Fibroblast of lung (primary cell): ENCODE measurements at regions not wholly inside any gene's neighbourhood (a gene's known extent, or its start where the extent isn't known, plus 50 kb on each side); places are given as distances from the start of the nearest gene placed in this dataset.

Experiments
- DNase-seq, 2 donors: peaks; one replicate each; pipeline versions ENCODE4 v3.0.0 to v3.0.0-alpha.2; 2010; ENCODE audit warnings: low read depth in 2 of 2
- H2AFZ ChIP-seq: 2 replicates; pipeline ENCODE4 v1.5.1; 2012; ENCODE audit warnings: low read length, control low read depth, inconsistent platforms
- H3K27ac ChIP-seq: 2 replicates; pipeline ENCODE4 v1.5.1; 2011; ENCODE audit warnings: low read length, control low read depth; ENCODE audit not compliant: insufficient read depth
- H3K27me3 ChIP-seq: 2 replicates; pipeline ENCODE4 v1.5.1; 2011; ENCODE audit warnings: mild to moderate bottlenecking, low read length; ENCODE audit not compliant: control insufficient read depth, insufficient read depth
- H3K36me3 ChIP-seq: 2 replicates; pipeline ENCODE4 v1.5.1; 2011; ENCODE audit warnings: low read length; ENCODE audit not compliant: control insufficient read depth, insufficient read depth
- H3K4me1 ChIP-seq: 2 replicates; pipeline ENCODE4 v1.5.1; 2011; ENCODE audit warnings: low read length; ENCODE audit not compliant: control insufficient read depth, insufficient read depth; ENCODE audit errors: extremely low read depth
- H3K4me2 ChIP-seq: 2 replicates; pipeline ENCODE4 v1.5.1; 2011; ENCODE audit warnings: low read length, control low read depth; ENCODE audit not compliant: insufficient read depth; ENCODE audit errors: extremely low read depth
- H3K4me3 ChIP-seq, 4 experiments: fragments of 200-600 bp in 1 of 4; sonication (generic) in 1 of 4; replicated peaks in 1 of 4; 2 replicates each; pipeline ENCODE4 v1.5.1; 2011 to 2016; ENCODE audit warnings: low read length in 4 of 4, low read depth in 3 of 4, mild to moderate bottlenecking in 3 of 4, control low read depth in 2 of 4, inconsistent platforms in 1 of 4, mixed read lengths in 1 of 4; ENCODE audit not compliant: insufficient read depth in 1 of 4; ENCODE audit errors: control extremely low read depth in 1 of 4
- H3K79me2 ChIP-seq: 2 replicates; pipeline ENCODE4 v1.5.1; 2012; ENCODE audit warnings: mild to moderate bottlenecking, low read length, inconsistent platforms; ENCODE audit not compliant: control insufficient read depth, insufficient read depth
- H3K9ac ChIP-seq: 2 replicates; pipeline ENCODE4 v1.5.1; 2011; ENCODE audit warnings: mild to moderate bottlenecking, low read length, control low read depth; ENCODE audit not compliant: insufficient read depth
- H3K9me3 ChIP-seq: 2 replicates; pipeline ENCODE4 v1.5.1; 2012; ENCODE audit warnings: low read depth, low read length; ENCODE audit not compliant: control insufficient read depth, insufficient read depth
- H4K20me1 ChIP-seq: 2 replicates; pipeline ENCODE4 v1.5.1; 2011; ENCODE audit warnings: low read length; ENCODE audit not compliant: control insufficient read depth, insufficient read depth; ENCODE audit errors: extremely low read depth
- CTCF ChIP-seq, 2 donors: IDR thresholded peaks in 1 of 2; conservative IDR thresholded peaks in 1 of 2; 1 replicate in 1 of 2; 2 replicates in 1 of 2; pipeline ENCODE4 v1.5.1; 2011 to 2012; ENCODE audit warnings: low read length in 2 of 2, control low read depth in 1 of 2, inconsistent platforms in 1 of 2, low read depth in 1 of 2, mild to moderate bottlenecking in 1 of 2
- EZH2 ChIP-seq: IDR thresholded peaks from 2 replicates; pipeline ENCODE4 v1.5.1; 2012; ENCODE audit warnings: low read length, control low read depth, mild to moderate bottlenecking; ENCODE audit errors: missing control alignments

DNA sequence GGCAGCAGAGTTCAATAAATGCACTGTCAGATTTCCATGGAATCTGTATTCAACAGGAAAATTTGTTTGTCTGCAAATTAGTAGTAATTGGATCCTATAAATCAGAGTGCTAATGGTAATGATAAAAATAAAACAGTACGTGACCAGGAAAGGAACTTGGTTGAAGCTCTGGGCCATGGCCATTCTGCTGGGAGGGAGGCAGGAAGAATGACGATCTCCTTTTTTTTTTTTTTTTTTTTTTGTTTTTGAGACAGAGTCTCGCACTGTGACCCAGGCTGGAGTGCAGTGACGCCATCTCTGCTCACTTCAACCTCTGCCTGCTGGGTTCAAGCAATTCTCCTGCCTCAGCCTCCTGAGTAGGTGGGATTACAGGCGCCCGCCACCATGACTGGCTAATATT, 94.8 kb upstream of the SEC11C start:
- Histone ChIP-seq H3K9ac (no peak overlapping the region), H3K4me3 (no peak overlapping the region), H3K4me1 (no peaks in the 10 kb centered on the region), H2AFZ (no peak overlapping the region), H3K27me3 (no peaks in the 10 kb centered on the region), H3K79me2 (no peaks in the 10 kb centered on the region), H4K20me1 (no peaks in the 10 kb centered on the region), H3K4me2 (no peak overlapping the region), H3K27ac (no peak overlapping the region), H3K36me3 (no peaks in the 10 kb centered on the region), H3K9me3 (no peaks in the 10 kb centered on the region)
- DNase-seq = no peak
- no peak for TF ChIP-seq CTCF (conservative IDR thresholded peaks at IDR 0.05 in 1 of 2, IDR thresholded peaks at IDR 0.05 in 1 of 2; ENCODE audit: low read depth in 1 of 2, low read length in 2 of 2)

DNA sequence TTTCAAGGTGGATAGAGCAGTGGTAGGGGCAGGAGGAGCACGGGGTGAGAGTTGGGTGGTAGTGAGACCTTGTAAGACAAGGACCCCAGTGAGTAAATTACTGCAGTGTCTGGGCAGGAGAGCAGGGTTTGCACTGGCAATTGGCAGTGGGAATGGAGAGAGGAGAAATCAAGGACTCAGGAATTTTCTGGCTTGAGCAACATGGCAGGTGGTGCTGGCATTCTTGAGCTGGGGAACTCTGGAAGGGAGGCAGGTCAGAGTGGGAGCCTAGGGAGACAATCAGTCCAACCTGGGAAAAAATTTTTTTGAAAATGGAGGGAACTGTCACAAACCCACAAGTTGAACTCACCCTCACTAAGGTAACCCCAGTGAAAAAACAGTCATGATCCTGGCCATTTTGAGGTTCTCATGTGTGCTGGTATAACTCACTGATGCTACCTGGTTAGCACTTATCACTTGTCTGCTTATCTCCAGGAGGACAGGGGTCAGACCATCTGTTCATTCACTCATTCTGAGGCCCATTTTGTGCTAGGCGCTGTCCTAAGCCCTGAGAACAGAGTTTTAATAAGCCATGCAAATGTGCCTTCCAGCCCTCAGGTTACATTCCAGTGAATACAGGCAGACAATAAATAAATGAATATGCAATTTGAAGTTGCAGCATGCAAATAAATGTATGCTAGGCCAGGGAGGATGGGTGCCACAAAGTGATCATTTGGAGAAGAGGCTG, 92.2 kb upstream of the SEC11C start:
- TF ChIP-seq CTCF (conservative IDR thresholded peaks at IDR 0.05 in 1 of 2, IDR thresholded peaks at IDR 0.05 in 1 of 2; ENCODE audit: low read depth in 1 of 2, low read length in 2 of 2) = no peak
- no peak for TF ChIP-seq EZH2
- Histone ChIP-seq H3K9ac (no peak overlapping the region), H3K36me3 (no peaks in the 10 kb centered on the region), H3K79me2 (no peaks in the 10 kb centered on the region), H3K27me3 (no peaks in the 10 kb centered on the region), H3K4me3 (no peak overlapping the region), H4K20me1 (no peaks in the 10 kb centered on the region), H3K4me1 (no peaks in the 10 kb centered on the region), H3K9me3 (no peaks in the 10 kb centered on the region), H2AFZ (no peak overlapping the region), H3K27ac (no peak overlapping the region), H3K4me2 (no peak overlapping the region)
- no peak for DNase-seq

DNA sequence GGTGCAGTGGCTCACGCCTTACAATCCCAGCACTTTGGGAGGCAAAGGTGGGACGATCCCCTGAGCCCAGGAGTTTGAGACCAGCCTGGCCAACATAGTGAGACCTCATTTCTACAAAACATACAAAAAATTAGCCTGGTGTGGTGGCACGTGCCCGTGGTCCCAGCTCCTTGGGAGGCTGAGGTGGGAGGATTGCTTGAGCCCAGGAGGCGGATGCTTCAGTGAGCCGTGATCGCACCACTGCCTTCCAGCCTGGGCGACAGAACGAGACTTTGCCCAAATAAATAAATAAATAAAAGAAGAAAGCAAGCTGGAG, 91.7 kb upstream of the SEC11C start:
- Histone ChIP-seq H4K20me1 (no peaks in the 10 kb centered on the region), H3K9me3 (no peaks in the 10 kb centered on the region), H3K4me2 (no peak overlapping the region), H3K79me2 (no peaks in the 10 kb centered on the region), H3K27me3 (no peaks in the 10 kb centered on the region), H3K4me3 (no peak overlapping the region), H2AFZ (no peak overlapping the region), H3K9ac (no peak overlapping the region), H3K4me1 (no peaks in the 10 kb centered on the region), H3K36me3 (no peaks in the 10 kb centered on the region), H3K27ac (no peak overlapping the region)
- TF ChIP-seq CTCF (conservative IDR thresholded peaks at IDR 0.05 in 1 of 2, IDR thresholded peaks at IDR 0.05 in 1 of 2; ENCODE audit: low read depth in 1 of 2, low read length in 2 of 2) = no peak
- no peak for TF ChIP-seq EZH2
- no peak for DNase-seq
